HCT116 (cell line): ENCODE measurements at regions not wholly inside any gene's neighbourhood (a gene's known extent, or its start where the extent isn't known, plus 50 kb on each side); places are given as distances from the start of the nearest gene placed in this dataset.
"Not testable (repeated sequence)": the region's sequence is repeated elsewhere in the genome, so short reads cannot be mapped to it uniquely, and the experiment has no call there.

Experiments used
- ATAC-seq: fragments of 200-7000 bp; cut with Tn5 transposase; 2 replicates; pipeline ENCODE4 v1.9.1; 2020; ENCODE audit warnings: mild to moderate bottlenecking, moderate library complexity
- BruUV-seq: library from RNA; stranded (reverse); fragments of 400-500 nt; replicated peaks from 2 replicates; lab custom pipeline; 2021; lab: Mats Ljungman, UMichigan
- CTCF ChIA-PET: fragments of 300-600 bp; sonication (Branson Sonifier 250); formaldehyde crosslinking; loops from one replicate; lab custom pipeline; 2021; ENCODE audit warnings: antibody characterized with exemption; lab: Charles Lee
- POLR2A ChIA-PET: fragments of 300-600, 350-600 bp; sonication (Branson Sonifier 250); formaldehyde crosslinking; loops from one replicate; lab custom pipeline; 2021; ENCODE audit warnings: antibody characterized with exemption; lab: Charles Lee
- RAD21 ChIA-PET, 2 experiments: fragments of 300-600 bp; sonication (Branson Sonifier 250); formaldehyde crosslinking; loops; one replicate each; lab custom pipeline; 2023; ENCODE audit warnings: low total read pairs in 2 of 2; ENCODE audit not compliant: uncharacterized antibody in 2 of 2, unreplicated experiment in 2 of 2, low non-redundant PET in 1 of 2; lab: Charles Lee
- DNase-seq: peaks from one replicate; pipeline ENCODE4 v3.0.0-alpha.2; 2010; ENCODE audit warnings: low read depth, low spot score
- H2AFZ ChIP-seq: fragments of 200-600 bp; shearing (Covaris generic), sonication (generic); 2 replicates; pipeline ENCODE4 v1.6.1; 2017; ENCODE audit warnings: low read depth, mixed run types, mixed read lengths, antibody characterized with exemption, low read length; ENCODE audit not compliant: poor library complexity, severe bottlenecking
- H3K27ac ChIP-seq: 2 replicates; pipeline ENCODE4 v1.5.1; 2012; ENCODE audit warnings: low read depth, low read length
- H3K27me3 ChIP-seq: fragments of 200-600 bp; sonication (generic); 2 replicates; pipeline ENCODE4 v1.6.1; 2016; ENCODE audit warnings: mixed run types, low read length, mixed read lengths; ENCODE audit not compliant: insufficient read depth
- H3K36me3 ChIP-seq, 2 experiments: fragments of 200-500 bp in 1 of 2; fragments of 200-600 bp in 1 of 2; sonication (Bioruptor generic) in 1 of 2; sonication (generic) in 1 of 2; 2 replicates each; pipeline versions ENCODE4 v1.5.1 to v1.6.1; 2014 to 2016; ENCODE audit warnings: low read length in 2 of 2, inconsistent platforms in 1 of 2, mixed read lengths in 1 of 2, mixed run types in 1 of 2; ENCODE audit not compliant: insufficient read depth in 2 of 2, control insufficient read depth in 1 of 2
- H3K4me1 ChIP-seq, 2 experiments: fragments of 200-600 bp in 1 of 2; sonication (generic) in 1 of 2; 2 replicates each; pipeline versions ENCODE4 v1.5.1 to v1.6.1; 2012 to 2017; ENCODE audit warnings: low read length in 2 of 2, inconsistent platforms in 1 of 2, mild to moderate bottlenecking in 1 of 2, mixed read lengths in 1 of 2, mixed run types in 1 of 2, moderate library complexity in 1 of 2; ENCODE audit not compliant: insufficient read depth in 2 of 2, control insufficient read depth in 1 of 2
- H3K4me2 ChIP-seq: fragments of 200-600 bp; sonication (generic); 2 replicates; pipeline ENCODE4 v1.6.1; 2017; ENCODE audit warnings: mixed run types, low read length, mixed read lengths
- H3K4me3 ChIP-seq, 2 experiments: fragments of 200-600 bp in 1 of 2; sonication (generic) in 1 of 2; replicated peaks in 1 of 2; 2 replicates each; pipeline ENCODE4 v1.5.1; 2011 to 2016; ENCODE audit warnings: low read length in 2 of 2, control low read depth in 1 of 2, low read depth in 1 of 2, mild to moderate bottlenecking in 1 of 2, mixed read lengths in 1 of 2, mixed run types in 1 of 2
- H3K79me2 ChIP-seq: fragments of 200-600 bp; sonication (generic); 2 replicates; pipeline ENCODE4 v1.6.1; 2017; ENCODE audit warnings: mild to moderate bottlenecking, mixed run types, low read length, moderate library complexity, mixed read lengths; ENCODE audit not compliant: insufficient read depth
- H3K9ac ChIP-seq: fragments of 200-600 bp; sonication (generic); 2 replicates; pipeline ENCODE4 v1.6.1; 2016; ENCODE audit warnings: low read length, mixed read lengths
- H3K9me2 ChIP-seq: fragments of 200-600 bp; sonication (generic), shearing (Covaris generic); 2 replicates; pipeline ENCODE4 v1.6.1; 2017; ENCODE audit warnings: mixed run types, mild to moderate bottlenecking, moderate library complexity; ENCODE audit not compliant: insufficient read depth
- H3K9me3 ChIP-seq, 2 experiments: fragments of 200-500 bp in 1 of 2; fragments of 200-600 bp in 1 of 2; sonication (Bioruptor generic) in 1 of 2; sonication (generic) in 1 of 2; 2 replicates each; pipeline ENCODE4 v1.6.1; 2014 to 2017; ENCODE audit warnings: low read length in 2 of 2, mixed read lengths in 2 of 2, inconsistent platforms in 1 of 2, low read depth in 1 of 2, mild to moderate bottlenecking in 1 of 2, mixed run types in 1 of 2, moderate library complexity in 1 of 2; ENCODE audit not compliant: control insufficient read depth in 1 of 2, insufficient read depth in 1 of 2
- H4K20me1 ChIP-seq: fragments of 200-600 bp; sonication (generic), shearing (Covaris generic); 2 replicates; pipeline ENCODE4 v1.6.1; 2017; ENCODE audit warnings: mixed run types, mild to moderate bottlenecking, moderate library complexity; ENCODE audit not compliant: insufficient read depth
- CBX3 ChIP-seq: IDR thresholded peaks from 2 replicates; pipeline ENCODE4 v1.6.1; 2012; ENCODE audit warnings: low read depth
- CEBPB ChIP-seq: IDR thresholded peaks from 2 replicates; pipeline ENCODE4 v1.6.1; 2012; ENCODE audit warnings: low read depth
- CTCF ChIP-seq, 3 experiments: fragments of 200-600 bp in 1 of 3; sonication (generic) in 1 of 3; IDR thresholded peaks in 2 of 3; conservative IDR thresholded peaks in 1 of 3; 2 replicates each; pipeline ENCODE4 v1.5.1; 2012 to 2017; ENCODE audit warnings: low read depth in 2 of 3, low read length in 2 of 3, antibody characterized with exemption in 1 of 3, borderline replicate concordance in 1 of 3, control low read depth in 1 of 3, mild to moderate bottlenecking in 1 of 3, mixed read lengths in 1 of 3, mixed run types in 1 of 3, moderate library complexity in 1 of 3; ENCODE audit not compliant: insufficient read depth in 1 of 3
- ELF1 ChIP-seq: IDR thresholded peaks from 2 replicates; pipeline ENCODE4 v1.6.1; 2012; ENCODE audit warnings: low read depth, borderline replicate concordance
- EZH2 ChIP-seq: fragments of 200-600 bp; sonication (generic); IDR thresholded peaks from 2 replicates; pipeline ENCODE4 v1.6.1; 2017; ENCODE audit warnings: antibody characterized with exemption, mixed run types
- EZH2phosphoT487 ChIP-seq: fragments of 200-600 bp; IDR thresholded peaks from 2 replicates; pipeline ENCODE4 v1.6.1; 2018; ENCODE audit warnings: antibody characterized with exemption, borderline replicate concordance
- FOSL1 ChIP-seq: IDR thresholded peaks from 2 replicates; pipeline ENCODE4 v1.6.1; 2012; ENCODE audit warnings: low read depth
- JUND ChIP-seq: IDR thresholded peaks from 2 replicates; pipeline ENCODE4 v1.6.1; 2012
- POLR2A ChIP-seq: IDR thresholded peaks from 2 replicates; pipeline ENCODE4 v1.7.0; 2011; ENCODE audit warnings: borderline replicate concordance; ENCODE audit not compliant: insufficient read depth, insufficient read length; ENCODE audit errors: extremely low read depth
- POLR2AphosphoS5 ChIP-seq: IDR thresholded peaks from 2 replicates; pipeline ENCODE4 v1.6.1; 2011; ENCODE audit warnings: mild to moderate bottlenecking, low read depth, low read length, moderate library complexity
- RAD21 ChIP-seq: IDR thresholded peaks from 2 replicates; pipeline ENCODE4 v1.6.1; 2012; ENCODE audit warnings: low read depth, mild to moderate bottlenecking
- SIN3A ChIP-seq: IDR thresholded peaks from 2 replicates; pipeline ENCODE4 v1.6.1; 2012; ENCODE audit warnings: low read depth
- SP1 ChIP-seq: IDR thresholded peaks from 2 replicates; pipeline ENCODE4 v1.6.1; 2012; ENCODE audit warnings: low read depth
- SRF ChIP-seq: IDR thresholded peaks from 2 replicates; pipeline ENCODE4 v1.6.1; 2012; ENCODE audit warnings: low read depth
- TCF7L2 ChIP-seq: IDR thresholded peaks from 2 replicates; pipeline ENCODE4 v1.7.0; 2011; ENCODE audit warnings: borderline replicate concordance, inconsistent platforms; ENCODE audit not compliant: insufficient read depth, insufficient read length; ENCODE audit errors: extremely low read depth
- YY1 ChIP-seq: IDR thresholded peaks from 2 replicates; pipeline ENCODE4 v1.6.1; 2011; ENCODE audit warnings: low read length, low read depth, moderate library complexity, mild to moderate bottlenecking; ENCODE audit not compliant: insufficient replicate concordance; ENCODE audit errors: extremely low read depth
- ZNF274 ChIP-seq: fragments of 200-500 bp; sonication (Bioruptor generic); IDR thresholded peaks from 2 replicates; pipeline ENCODE4 v1.6.1; 2014; ENCODE audit warnings: mild to moderate bottlenecking, low read depth, low read length, inconsistent platforms
- intact Hi-C: fragments of 100-400 bp; cut with micrococcal nuclease; formaldehyde crosslinking; loops from 2 replicates; pipeline ENCODE4 v1.10.0; 2022
- TF ChIP-seq, protein P1 (sequence below): IDR thresholded peaks from 2 replicates; pipeline ENCODE4 v1.6.1; 2011; ENCODE audit warnings: mild to moderate bottlenecking, low read length, moderate library complexity; ENCODE audit not compliant: insufficient replicate concordance; ENCODE audit errors: extremely low read depth

GRCh38 chr14:106738075-106738474 lies 1211.7 kb downstream of the TMEM121 start:
- no peak for DNase-seq
- CTCF ChIA-PET: no interaction called here
- TF ChIP-seq CEBPB: no peak
- TF ChIP-seq CBX3: no peak
- no peak for TF ChIP-seq POLR2AphosphoS5
- TF ChIP-seq ELF1: no peak
- TF ChIP-seq, protein P1, sequence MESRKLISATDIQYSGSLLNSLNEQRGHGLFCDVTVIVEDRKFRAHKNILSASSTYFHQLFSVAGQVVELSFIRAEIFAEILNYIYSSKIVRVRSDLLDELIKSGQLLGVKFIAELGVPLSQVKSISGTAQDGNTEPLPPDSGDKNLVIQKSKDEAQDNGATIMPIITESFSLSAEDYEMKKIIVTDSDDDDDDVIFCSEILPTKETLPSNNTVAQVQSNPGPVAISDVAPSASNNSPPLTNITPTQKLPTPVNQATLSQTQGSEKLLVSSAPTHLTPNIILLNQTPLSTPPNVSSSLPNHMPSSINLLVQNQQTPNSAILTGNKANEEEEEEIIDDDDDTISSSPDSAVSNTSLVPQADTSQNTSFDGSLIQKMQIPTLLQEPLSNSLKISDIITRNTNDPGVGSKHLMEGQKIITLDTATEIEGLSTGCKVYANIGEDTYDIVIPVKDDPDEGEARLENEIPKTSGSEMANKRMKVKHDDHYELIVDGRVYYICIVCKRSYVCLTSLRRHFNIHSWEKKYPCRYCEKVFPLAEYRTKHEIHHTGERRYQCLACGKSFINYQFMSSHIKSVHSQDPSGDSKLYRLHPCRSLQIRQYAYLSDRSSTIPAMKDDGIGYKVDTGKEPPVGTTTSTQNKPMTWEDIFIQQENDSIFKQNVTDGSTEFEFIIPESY: no peak
- no peak for TF ChIP-seq CTCF (IDR thresholded peaks at IDR 0.05 in 2 of 3, conservative IDR thresholded peaks at IDR 0.05 in 1 of 3; ENCODE audit: borderline replicate concordance in 1 of 3, insufficient read depth in 1 of 3, low read depth in 2 of 3, low read length in 2 of 3)
- no peak for TF ChIP-seq ZNF274
- TF ChIP-seq SP1: no peak
- TF ChIP-seq EZH2: no peak
- TF ChIP-seq EZH2phosphoT487: no peak
- TF ChIP-seq FOSL1: no peak
- no peak for TF ChIP-seq SIN3A
- no peak for TF ChIP-seq JUND
- TF ChIP-seq SRF: no peak
- no peak for TF ChIP-seq POLR2A
- TF ChIP-seq TCF7L2: no peak
- TF ChIP-seq RAD21: no peak
- no peak for TF ChIP-seq YY1

DNA sequence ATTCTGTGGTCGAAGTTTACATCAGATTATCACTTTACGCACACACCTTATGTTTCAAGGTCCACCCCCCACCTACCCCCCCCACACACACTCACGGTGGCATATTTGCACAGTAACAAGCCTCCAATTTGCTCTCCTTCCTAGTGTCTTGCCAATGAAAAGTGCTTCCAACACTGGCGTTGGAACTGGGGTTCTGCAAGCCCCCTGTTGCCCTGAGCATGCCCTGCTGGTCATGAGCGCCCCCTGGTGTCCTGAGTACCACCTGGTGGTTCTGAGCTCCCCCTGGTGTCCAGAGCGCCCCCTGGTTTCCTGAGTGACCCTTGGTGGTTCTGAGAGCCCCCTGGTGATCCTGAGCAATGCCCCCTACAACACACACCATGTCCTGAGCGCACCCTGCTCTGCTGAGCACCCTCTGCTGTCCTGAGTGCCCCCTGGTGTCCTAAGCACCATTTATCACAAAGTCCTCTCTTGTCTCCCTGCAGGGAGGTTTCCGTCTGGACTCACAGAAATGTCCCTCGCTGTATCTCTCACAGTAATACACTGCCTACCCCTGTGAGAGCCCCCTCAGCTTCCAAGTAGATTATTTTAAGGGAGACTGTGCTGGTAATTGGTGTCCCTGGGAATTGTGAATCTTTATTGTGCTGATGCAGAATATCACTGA lies 1212.3 kb downstream of the TMEM121 start:
- DNase-seq, H3K27ac ChIP-seq, H3K9ac ChIP-seq, H3K4me3 ChIP-seq, H3K36me3 ChIP-seq, ATAC-seq, H4K20me1 ChIP-seq, H3K4me1 ChIP-seq, H2AFZ ChIP-seq, POLR2A ChIA-PET, BruUV-seq, H3K9me3 ChIP-seq, H3K27me3 ChIP-seq, H3K79me2 ChIP-seq, RAD21 ChIA-PET, intact Hi-C loops, H3K4me2 ChIP-seq, CTCF ChIA-PET, H3K9me2 ChIP-seq: not testable (repeated sequence)

More at GRCh38 chr14:106738075-106738474, 1211.7 kb downstream of the TMEM121 start:
- Histone ChIP-seq H3K4me3 (no peak overlapping the region), H3K4me2 (no peak overlapping the region), H3K4me1 (no peaks in the 10 kb centered on the region), H4K20me1 (no peaks in the 10 kb centered on the region), H3K36me3 (no peaks in the 10 kb centered on the region), H3K79me2 (no peaks in the 10 kb centered on the region), H3K9me2 (no peaks in the 10 kb centered on the region), H3K27ac (no peak overlapping the region), H3K9ac (no peak overlapping the region), H3K9me3 (no peaks in the 10 kb centered on the region), H2AFZ (no peak overlapping the region), H3K27me3 (no peaks in the 10 kb centered on the region)
- BruUV-seq: no TSS peak
- intact Hi-C loops: no loop called here
- ChIA-PET RAD21 (no interaction called here), POLR2A (no interaction called here)
- ATAC-seq: no peak
